ENCODE measurements at regions not wholly inside any gene's neighbourhood (a gene's known extent, or its start where the extent isn't known, plus 50 kb on each side); places are given as distances from the start of the nearest gene placed in this dataset.

GRCh38 chr20:19937651-19938420, 79.3 kb upstream of the NAA20 start:
- DNase-seq (ENCODE audit: low spot score) (no peak), ATAC-seq (peak; percentile 79 to 80)
- Mint-ChIP-seq H3K4me1 (ENCODE audit: low read depth in 2 of 2) (peaks cover 29 to 43% of the 10 kb centered on the region in 2 donors), H3K27ac (no peak overlapping the region), H3K36me3 (no peaks in the 10 kb centered on the region), H3K9me3 (no peaks in the 10 kb centered on the region), H3K4me3 (peak overlapping the region; percentile 6), H3K27me3 (peaks cover 49 to 67% of the 10 kb centered on the region in 2 donors)

DNA sequence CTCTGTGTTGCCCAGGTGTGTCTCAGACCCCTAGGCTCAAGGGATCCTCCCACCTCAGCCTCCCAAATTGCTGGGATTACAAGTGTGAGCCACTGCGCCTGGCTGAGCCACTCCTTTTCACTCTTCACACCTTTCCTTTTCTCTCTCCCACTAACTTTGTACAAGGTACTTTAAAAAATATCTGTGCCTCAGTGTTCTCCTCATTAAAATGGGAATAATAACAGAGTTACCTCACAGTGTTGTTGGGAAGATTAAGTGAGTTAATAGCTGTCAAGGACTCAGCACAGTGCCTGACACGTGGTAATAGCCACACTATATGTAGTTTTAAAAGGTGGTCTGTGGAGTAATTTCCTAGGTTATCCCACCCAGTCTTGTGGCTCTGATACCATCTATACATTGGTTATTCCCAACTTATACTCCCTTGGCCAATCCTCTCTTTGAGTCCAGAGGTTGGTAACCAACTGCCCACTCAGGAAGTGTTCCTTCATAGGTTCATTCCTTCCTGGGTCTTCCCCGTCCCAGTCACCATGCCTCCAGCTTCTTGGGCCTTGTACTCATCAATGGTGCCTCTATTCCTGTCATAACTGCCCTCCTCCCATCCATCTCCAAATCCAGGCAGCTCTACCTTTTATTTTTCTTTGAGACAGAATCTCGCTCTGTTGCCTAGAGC, 78.6 kb upstream of the NAA20 start:
- Mint-ChIP-seq H3K9me3 (no peaks in the 10 kb centered on the region), H3K4me1 (ENCODE audit: low read depth in 2 of 2) (peaks cover 29 to 43% of the 10 kb centered on the region in 2 donors), H3K27me3 (peaks cover 42 to 60% of the 10 kb centered on the region in 2 donors), H3K4me3 (peak overlapping the region; percentile 6), H3K36me3 (no peaks in the 10 kb centered on the region), H3K27ac (no peak overlapping the region)
- no peak for ATAC-seq
- no peak for DNase-seq (ENCODE audit: low spot score)

DNA sequence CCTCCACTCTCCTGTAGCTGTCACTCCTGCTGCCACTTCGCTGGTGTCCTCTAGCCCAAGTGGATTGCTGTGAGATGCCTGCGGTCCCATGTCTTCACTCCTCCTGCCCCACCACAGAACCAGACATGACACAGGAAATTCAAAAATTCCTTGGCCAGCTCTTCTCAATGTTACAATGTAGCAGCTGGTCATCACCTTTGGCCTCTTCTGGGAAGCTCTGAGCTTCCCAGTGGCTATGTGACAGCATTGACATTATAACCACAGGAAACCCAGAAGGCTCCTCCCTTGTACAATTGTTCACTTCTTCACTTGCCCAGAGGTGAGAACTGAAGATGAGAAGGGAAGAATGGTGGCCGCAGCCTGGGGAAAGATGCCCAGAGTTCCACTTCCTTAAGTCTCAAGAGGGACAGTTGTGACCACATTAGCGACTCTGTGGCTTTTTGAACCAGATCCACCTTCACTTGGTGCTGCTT, 76.1 kb upstream of the NAA20 start:
- peaks cover 29 to 39% of the 10 kb centered on the region in 2 donors for H3K4me1 Mint-ChIP-seq (ENCODE audit: low read depth in 2 of 2)
- peaks cover 36 to 48% of the 10 kb centered on the region in 2 donors for H3K27me3 Mint-ChIP-seq
- ATAC-seq = peak in 1 of 2 donors; percentile 49

GRCh38 chr20:19942611-19943010, 74.6 kb upstream of the NAA20 start:
- ATAC-seq (no peak), DNase-seq (ENCODE audit: low spot score) (no peak)
- Mint-ChIP-seq H3K4me1 (ENCODE audit: low read depth in 2 of 2) (peaks cover 21 to 32% of the 10 kb centered on the region in 2 donors), H3K27me3 (peaks cover 30 to 36% of the 10 kb centered on the region in 2 donors), H3K36me3 (no peaks in the 10 kb centered on the region), H3K9me3 (no peaks in the 10 kb centered on the region), H3K27ac (no peak overlapping the region), H3K4me3 (no peak overlapping the region)

More for the DNA sequence above, 76.1 kb upstream of the NAA20 start:
- no peak for DNase-seq (ENCODE audit: low spot score)
- no peaks in the 10 kb centered on the region for H3K36me3 Mint-ChIP-seq
- no peak overlapping the region for H3K4me3 Mint-ChIP-seq
- no peaks in the 10 kb centered on the region for H3K9me3 Mint-ChIP-seq
- H3K27ac Mint-ChIP-seq = no peak overlapping the region

GRCh38 chr20:19943061-19943521, 74.1 kb upstream of the NAA20 start:
- H3K27me3 Mint-ChIP-seq = peaks cover 26 to 34% of the 10 kb centered on the region in 2 donors
- no peak overlapping the region for H3K27ac Mint-ChIP-seq
- H3K4me1 Mint-ChIP-seq (ENCODE audit: low read depth in 2 of 2) = peaks cover 16 to 27% of the 10 kb centered on the region in 2 donors
- no peak overlapping the region for H3K4me3 Mint-ChIP-seq
- no peak for ATAC-seq
- no peak for DNase-seq (ENCODE audit: low spot score)
- H3K36me3 Mint-ChIP-seq = no peaks in the 10 kb centered on the region
- H3K9me3 Mint-ChIP-seq = no peaks in the 10 kb centered on the region

DNA sequence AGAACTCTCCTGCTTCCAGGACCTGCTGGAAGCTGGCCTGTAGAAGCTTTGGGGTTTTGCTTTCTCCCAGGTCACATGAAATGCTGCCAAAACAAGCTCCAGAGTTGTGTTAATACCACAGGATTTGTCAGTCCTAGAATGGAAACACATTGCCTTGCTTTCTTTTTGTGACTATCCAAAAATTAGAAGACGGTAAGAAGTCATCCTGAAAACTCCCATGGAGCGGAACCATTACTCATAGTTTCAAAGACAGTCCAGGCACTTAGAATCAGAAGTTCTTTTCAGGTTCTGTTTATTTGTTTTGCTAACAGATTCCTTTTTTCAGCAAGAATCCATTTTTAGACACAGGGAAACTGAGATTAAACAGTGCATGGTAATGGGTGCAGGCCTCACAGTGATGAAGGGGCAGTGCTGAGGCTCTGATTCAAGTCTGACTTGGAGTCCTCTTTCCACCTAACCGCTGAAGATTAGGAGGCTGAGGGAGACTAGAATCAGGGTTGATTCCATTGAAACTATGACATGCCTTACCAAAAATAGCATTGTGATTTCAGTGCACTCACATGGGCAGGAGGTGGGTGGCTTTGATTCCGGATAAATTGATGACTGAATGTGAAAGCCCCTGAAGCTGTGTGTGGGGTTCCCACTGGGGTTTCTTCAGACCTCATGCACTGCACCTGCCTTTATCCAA, 72.2 kb upstream of the NAA20 start:
- H3K36me3 Mint-ChIP-seq = no peaks in the 10 kb centered on the region
- H3K4me3 Mint-ChIP-seq = no peak overlapping the region
- no peak for ATAC-seq
- H3K4me1 Mint-ChIP-seq (ENCODE audit: low read depth in 2 of 2) = peaks cover 8 to 13% of the 10 kb centered on the region in 2 donors
- no peak overlapping the region for H3K27ac Mint-ChIP-seq
- no peaks in the 10 kb centered on the region for H3K9me3 Mint-ChIP-seq
- peaks cover 13 to 24% of the 10 kb centered on the region in 2 donors for H3K27me3 Mint-ChIP-seq
- DNase-seq (ENCODE audit: low spot score) = no peak

- Mint-ChIP-seq H3K4me3 (no peak overlapping the region), H3K4me1 (ENCODE audit: low read depth in 2 of 2) (peaks cover 2 to 6% of the 10 kb centered on the region in 2 donors), H3K27ac (no peak overlapping the region), H3K36me3 (no peaks in the 10 kb centered on the region), H3K9me3 (no peaks in the 10 kb centered on the region), H3K27me3 (peaks cover 6 to 16% of the 10 kb centered on the region in 2 donors)
- ATAC-seq = no peak
- no peak for DNase-seq (ENCODE audit: low spot score)
These were observed 71.2 kb upstream of the NAA20 start for GRCh38 chr20:19945732-19946670.

DNA sequence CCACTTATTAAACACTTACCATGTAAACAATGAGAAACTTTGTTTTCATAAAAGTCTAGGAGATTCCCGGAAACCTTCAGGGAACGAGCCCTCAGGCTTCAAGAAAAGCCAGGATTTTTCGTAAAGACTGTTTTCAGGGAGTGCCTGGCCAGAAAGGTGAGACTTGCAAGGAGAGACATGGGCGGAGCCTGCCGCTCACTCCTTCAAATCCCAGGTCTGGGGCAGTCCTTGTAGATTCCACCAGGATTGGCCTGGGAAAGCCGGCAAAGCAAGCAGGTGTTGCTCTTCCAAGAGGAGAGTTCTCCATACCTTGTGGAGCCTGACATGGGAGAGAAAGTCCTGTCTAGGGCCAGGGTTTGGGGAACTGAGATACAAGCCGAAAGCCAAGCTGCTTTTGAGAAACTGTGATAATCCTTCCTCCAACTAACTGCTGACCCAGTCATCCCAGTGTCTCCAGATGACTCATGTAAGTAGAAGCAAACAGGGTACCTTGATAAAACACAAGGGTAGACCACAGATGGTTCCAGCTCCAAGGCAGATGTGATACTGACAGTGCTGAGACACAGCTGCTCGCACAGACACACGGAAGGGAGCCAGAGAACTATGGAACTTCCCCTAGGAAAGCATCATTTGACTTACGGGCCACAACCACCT, 69.4 kb upstream of the NAA20 start:
- Mint-ChIP-seq H3K9me3 (no peaks in the 10 kb centered on the region), H3K27ac (no peak overlapping the region), H3K4me1 (ENCODE audit: low read depth in 2 of 2) (no peaks in the 10 kb centered on the region), H3K4me3 (no peak overlapping the region), H3K27me3 (peaks cover 6 to 21% of the 10 kb centered on the region in 2 donors), H3K36me3 (no peaks in the 10 kb centered on the region)
- DNase-seq (ENCODE audit: low spot score) (no peak), ATAC-seq (no peak)

GRCh38 chr20:19949195-19949867, 67.8 kb upstream of the NAA20 start:
- H3K4me3 Mint-ChIP-seq = no peak overlapping the region
- H3K27ac Mint-ChIP-seq = no peak overlapping the region
- H3K27me3 Mint-ChIP-seq = peaks cover 4 to 21% of the 10 kb centered on the region in 2 donors
- no peaks in the 10 kb centered on the region for H3K36me3 Mint-ChIP-seq
- no peak for ATAC-seq
- no peaks in the 10 kb centered on the region for H3K4me1 Mint-ChIP-seq (ENCODE audit: low read depth in 2 of 2)
- no peak for DNase-seq (ENCODE audit: low spot score)
- no peaks in the 10 kb centered on the region for H3K9me3 Mint-ChIP-seq

- Mint-ChIP-seq H3K4me3 (no peak overlapping the region), H3K36me3 (no peaks in the 10 kb centered on the region), H3K27me3 (peaks cover 6 to 27% of the 10 kb centered on the region in 2 donors), H3K4me1 (ENCODE audit: low read depth in 2 of 2) (no peaks in the 10 kb centered on the region), H3K27ac (no peak overlapping the region), H3K9me3 (no peaks in the 10 kb centered on the region)
- ATAC-seq (no peak), DNase-seq (ENCODE audit: low spot score) (no peak)
These were observed 67.1 kb upstream of the NAA20 start for GRCh38 chr20:19950042-19950441.

DNA sequence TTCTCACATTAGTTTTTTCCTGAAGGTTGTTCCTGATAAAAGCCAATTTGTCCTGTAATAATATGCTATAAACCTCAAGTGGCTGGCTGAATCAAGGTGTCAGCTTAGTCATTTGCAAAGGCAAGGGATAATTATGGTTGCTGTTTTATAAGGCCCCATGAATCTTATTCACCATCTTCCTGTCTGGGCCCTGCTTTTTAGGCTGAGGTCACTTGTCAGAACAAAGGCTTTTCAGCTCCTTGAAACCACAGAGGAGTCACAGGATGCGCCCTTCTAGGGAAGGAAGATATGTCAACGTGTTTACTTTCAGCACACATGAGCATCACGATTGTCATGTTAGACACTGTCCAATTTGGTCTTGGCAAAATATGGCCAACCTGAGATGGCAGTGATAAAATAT, 64.8 kb upstream of the NAA20 start:
- Mint-ChIP-seq H3K9me3 (no peaks in the 10 kb centered on the region), H3K36me3 (no peaks in the 10 kb centered on the region), H3K4me3 (no peak overlapping the region), H3K4me1 (ENCODE audit: low read depth in 2 of 2) (no peaks in the 10 kb centered on the region), H3K27ac (no peak overlapping the region), H3K27me3 (peaks cover 3 to 21% of the 10 kb centered on the region in 2 donors)
- ATAC-seq (no peak), DNase-seq (ENCODE audit: low spot score) (no peak)

GRCh38 chr20:19953606-19954005, 63.6 kb upstream of the NAA20 start:
- Mint-ChIP-seq H3K4me3 (no peak overlapping the region), H3K27me3 (peaks cover 3 to 21% of the 10 kb centered on the region in 2 donors), H3K4me1 (ENCODE audit: low read depth in 2 of 2) (no peaks in the 10 kb centered on the region), H3K36me3 (no peaks in the 10 kb centered on the region), H3K9me3 (no peaks in the 10 kb centered on the region), H3K27ac (no peak overlapping the region)
- no peak for DNase-seq (ENCODE audit: low spot score)
- no peak for ATAC-seq

Measured in natural killer cell treated with Interleukin-12 subunit alpha and Interleukin-12 subunit beta and Interleukin-15 and Interleukin-18, amount 100 ng/mL, for 72 hours (primary cell).